ENCODE measurements at regions not wholly inside any gene's neighbourhood (a gene's known extent, or its start where the extent isn't known, plus 50 kb on each side); places are given as distances from the start of the nearest gene placed in this dataset.
"Not testable (repeated sequence)": the region's sequence is repeated elsewhere in the genome, so short reads cannot be mapped to it uniquely, and the experiment has no call there.

- not testable (repeated sequence) for H3K27ac ChIP-seq (ENCODE audit: low read depth in 1 of 3, low read length in 2 of 3); FAIRE-seq; DNase-seq; H3K36me3 ChIP-seq (ENCODE audit: control insufficient read depth in 3 of 3, insufficient read depth in 2 of 3, low read depth in 1 of 3, low read length in 3 of 3); H3K9me3 ChIP-seq (ENCODE audit: control insufficient read depth in 2 of 2, insufficient read depth in 1 of 2, low read depth in 1 of 2, low read length in 1 of 2); H3K4me1 ChIP-seq (ENCODE audit: control insufficient read depth in 3 of 3, insufficient read depth in 2 of 3, low read depth in 1 of 3, low read length in 2 of 3); H3K4me3 ChIP-seq (ENCODE audit: low read depth in 1 of 3, low read length in 3 of 3)
- H3K27me3 ChIP-seq (ENCODE audit: control insufficient read depth in 3 of 3, insufficient read depth in 3 of 3, low read length in 3 of 3) = peaks cover 0 to 11% (median 0%) of the 10 kb centered on the region in 3 donors
- 92 to 95% (median 93%) methylated on average over 4 of the region's 4 CpGs for WGBS, 3 donors
These were observed 124.2 kb downstream of the KCNRG start for GRCh38 chr13:50139435-50139934.

- Histone ChIP-seq H3K9me3 (ENCODE audit: control insufficient read depth in 2 of 2, insufficient read depth in 1 of 2, low read depth in 1 of 2, low read length in 1 of 2) (no peaks in the 10 kb centered on the region), H3K4me3 (ENCODE audit: low read depth in 1 of 3, low read length in 3 of 3) (no peak overlapping the region), H3K36me3 (ENCODE audit: control insufficient read depth in 3 of 3, insufficient read depth in 2 of 3, low read depth in 1 of 3, low read length in 3 of 3) (no peaks in the 10 kb centered on the region), H3K27ac (ENCODE audit: low read depth in 1 of 3, low read length in 2 of 3) (no peak overlapping the region), H3K27me3 (ENCODE audit: control insufficient read depth in 3 of 3, insufficient read depth in 3 of 3, low read length in 3 of 3) (peaks cover 0 to 7% (median 0%) of the 10 kb centered on the region in 3 donors), H3K4me1 (ENCODE audit: control insufficient read depth in 3 of 3, insufficient read depth in 2 of 3, low read depth in 1 of 3, low read length in 2 of 3) (no peaks in the 10 kb centered on the region)
- DNase-seq = no peak
- no peak for FAIRE-seq
- 49 to 69% (median 67%) methylated on average over 2 of the region's 2 CpGs for WGBS, 3 donors
These were observed 124.9 kb downstream of the KCNRG start for GRCh38 chr13:50140153-50140552.

DNA sequence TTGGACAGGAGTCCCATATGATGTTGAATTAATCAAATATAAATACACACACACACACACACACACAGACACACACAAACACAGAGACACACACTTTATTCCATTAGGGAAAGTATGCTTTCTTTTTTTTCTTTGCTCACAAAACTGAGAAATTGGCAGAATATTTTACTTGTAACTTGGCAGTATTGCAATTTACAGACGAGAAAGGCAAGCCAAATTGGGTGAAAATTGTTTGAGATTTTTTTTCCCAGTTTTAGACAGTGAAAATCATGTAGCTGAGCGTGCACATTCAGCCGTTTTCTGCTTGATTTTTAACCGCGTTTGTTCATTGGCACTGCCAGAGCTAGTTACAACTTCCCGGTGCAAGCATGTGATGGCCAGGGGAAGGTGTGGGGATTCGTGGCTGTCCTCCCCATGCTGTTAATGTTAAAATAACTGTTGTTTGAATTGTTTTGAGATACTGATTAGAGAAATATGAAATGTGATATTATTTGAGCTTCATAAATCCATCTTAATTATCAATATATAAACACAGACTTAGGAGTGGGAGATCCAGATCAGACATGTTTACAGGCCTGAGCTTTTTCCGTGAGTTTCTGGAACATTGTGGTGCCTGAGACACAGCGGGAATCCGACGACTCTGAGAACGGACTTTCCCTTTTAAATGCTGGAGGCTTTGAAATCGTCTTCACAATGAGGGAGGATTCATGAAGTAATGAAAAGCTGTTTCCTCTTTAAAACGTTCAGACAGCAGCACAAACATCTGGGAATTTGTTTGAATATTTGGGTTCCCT lies 125.5 kb downstream of the KCNRG start:
- Histone ChIP-seq H3K36me3 (ENCODE audit: control insufficient read depth in 3 of 3, insufficient read depth in 2 of 3, low read depth in 1 of 3, low read length in 3 of 3) (no peaks in the 10 kb centered on the region), H3K27ac (ENCODE audit: low read depth in 1 of 3, low read length in 2 of 3) (peak overlapping the region in 1 of 3 donors; percentile 42), H3K4me3 (ENCODE audit: low read depth in 1 of 3, low read length in 3 of 3) (no peak overlapping the region), H3K27me3 (ENCODE audit: control insufficient read depth in 3 of 3, insufficient read depth in 3 of 3, low read length in 3 of 3) (peaks cover 0 to 4% (median 0%) of the 10 kb centered on the region in 3 donors), H3K9me3 (ENCODE audit: control insufficient read depth in 2 of 2, insufficient read depth in 1 of 2, low read depth in 1 of 2, low read length in 1 of 2) (no peaks in the 10 kb centered on the region), H3K4me1 (ENCODE audit: control insufficient read depth in 3 of 3, insufficient read depth in 2 of 3, low read depth in 1 of 3, low read length in 2 of 3) (no peaks in the 10 kb centered on the region)
- FAIRE-seq = no peak
- WGBS, 3 donors = 64 to 75% (median 74%) methylated on average over 14 of the region's 14 CpGs
- DNase-seq = no peak

DNA sequence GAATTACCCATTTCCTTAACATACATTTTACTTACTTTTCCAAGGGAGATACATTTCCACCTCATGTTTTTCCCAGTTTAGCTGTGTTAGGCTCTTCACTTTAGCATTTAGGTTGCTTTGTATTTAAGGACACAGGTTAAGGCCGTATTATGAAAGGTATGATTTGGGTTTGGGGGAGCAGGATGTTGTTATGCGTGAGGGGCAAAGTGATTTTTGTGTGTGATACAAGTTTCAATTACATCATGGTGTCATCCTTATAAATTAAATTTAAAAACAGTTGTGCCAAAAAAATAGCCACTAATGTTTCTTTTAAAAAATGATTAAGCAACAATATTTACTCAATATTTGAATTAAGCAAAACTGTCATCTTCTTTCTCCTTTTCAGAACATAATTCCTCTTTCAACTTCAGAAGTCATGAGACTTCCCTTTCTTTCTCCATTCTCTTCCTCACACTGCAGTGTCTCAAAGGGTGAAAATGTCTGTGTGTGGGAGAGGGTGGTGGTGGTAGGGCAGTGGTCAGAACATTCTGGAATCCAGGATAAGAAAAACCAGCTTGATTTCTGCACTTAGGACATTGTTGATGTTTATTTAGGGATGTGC lies 126.2 kb downstream of the KCNRG start:
- FAIRE-seq (no peak), DNase-seq (no peak)
- H3K36me3 ChIP-seq (ENCODE audit: control insufficient read depth in 3 of 3, insufficient read depth in 2 of 3, low read depth in 1 of 3, low read length in 3 of 3) = no peaks in the 10 kb centered on the region
- H3K27ac ChIP-seq (ENCODE audit: low read depth in 1 of 3, low read length in 2 of 3) = no peak overlapping the region
- WGBS, 3 donors = 90 to 100% (median 96%) methylated on average over 2 of the region's 2 CpGs
- H3K4me3 ChIP-seq (ENCODE audit: low read depth in 1 of 3, low read length in 3 of 3) = no peak overlapping the region
- H3K4me1 ChIP-seq (ENCODE audit: control insufficient read depth in 3 of 3, insufficient read depth in 2 of 3, low read depth in 1 of 3, low read length in 2 of 3) = no peaks in the 10 kb centered on the region
- no peaks in the 10 kb centered on the region for H3K9me3 ChIP-seq (ENCODE audit: control insufficient read depth in 2 of 2, insufficient read depth in 1 of 2, low read depth in 1 of 2, low read length in 1 of 2)
- peaks cover 0 to 4% (median 0%) of the 10 kb centered on the region in 3 donors for H3K27me3 ChIP-seq (ENCODE audit: control insufficient read depth in 3 of 3, insufficient read depth in 3 of 3, low read length in 3 of 3)

- FAIRE-seq = no peak
- H3K27me3 ChIP-seq (ENCODE audit: control insufficient read depth in 3 of 3, insufficient read depth in 3 of 3, low read length in 3 of 3) = peaks cover 0 to 3% (median 0%) of the 10 kb centered on the region in 3 donors
- H3K4me1 ChIP-seq (ENCODE audit: control insufficient read depth in 3 of 3, insufficient read depth in 2 of 3, low read depth in 1 of 3, low read length in 2 of 3) = no peaks in the 10 kb centered on the region
- H3K27ac ChIP-seq (ENCODE audit: low read depth in 1 of 3, low read length in 2 of 3) = no peak overlapping the region
- WGBS, 3 donors = 70 to 84% (median 84%) methylated on average over 1 of the region's 1 CpG
- no peaks in the 10 kb centered on the region for H3K9me3 ChIP-seq (ENCODE audit: control insufficient read depth in 2 of 2, insufficient read depth in 1 of 2, low read depth in 1 of 2, low read length in 1 of 2)
- no peak overlapping the region for H3K4me3 ChIP-seq (ENCODE audit: low read depth in 1 of 3, low read length in 3 of 3)
- no peak for DNase-seq
- H3K36me3 ChIP-seq (ENCODE audit: control insufficient read depth in 3 of 3, insufficient read depth in 2 of 3, low read depth in 1 of 3, low read length in 3 of 3) = no peaks in the 10 kb centered on the region
These were observed 129.3 kb downstream of the KCNRG start for GRCh38 chr13:50144246-50145160.

GRCh38 chr13:50149214-50149613 lies 134.0 kb downstream of the KCNRG start:
- no peaks in the 10 kb centered on the region for H3K36me3 ChIP-seq (ENCODE audit: control insufficient read depth in 3 of 3, insufficient read depth in 2 of 3, low read depth in 1 of 3, low read length in 3 of 3)
- DNase-seq = no peak
- H3K27me3 ChIP-seq (ENCODE audit: control insufficient read depth in 3 of 3, insufficient read depth in 3 of 3, low read length in 3 of 3) = no peaks in the 10 kb centered on the region
- H3K27ac ChIP-seq (ENCODE audit: low read depth in 1 of 3, low read length in 2 of 3) = no peak overlapping the region
- H3K4me3 ChIP-seq (ENCODE audit: low read depth in 1 of 3, low read length in 3 of 3) = no peak overlapping the region
- no peak for FAIRE-seq
- H3K4me1 ChIP-seq (ENCODE audit: control insufficient read depth in 3 of 3, insufficient read depth in 2 of 3, low read depth in 1 of 3, low read length in 2 of 3) = peaks cover 0 to 2% (median 0%) of the 10 kb centered on the region in 3 donors
- WGBS, 3 donors = 76 to 92% (median 85%) methylated on average over 2 of the region's 2 CpGs
- H3K9me3 ChIP-seq (ENCODE audit: control insufficient read depth in 2 of 2, insufficient read depth in 1 of 2, low read depth in 1 of 2, low read length in 1 of 2) = no peaks in the 10 kb centered on the region

DNA sequence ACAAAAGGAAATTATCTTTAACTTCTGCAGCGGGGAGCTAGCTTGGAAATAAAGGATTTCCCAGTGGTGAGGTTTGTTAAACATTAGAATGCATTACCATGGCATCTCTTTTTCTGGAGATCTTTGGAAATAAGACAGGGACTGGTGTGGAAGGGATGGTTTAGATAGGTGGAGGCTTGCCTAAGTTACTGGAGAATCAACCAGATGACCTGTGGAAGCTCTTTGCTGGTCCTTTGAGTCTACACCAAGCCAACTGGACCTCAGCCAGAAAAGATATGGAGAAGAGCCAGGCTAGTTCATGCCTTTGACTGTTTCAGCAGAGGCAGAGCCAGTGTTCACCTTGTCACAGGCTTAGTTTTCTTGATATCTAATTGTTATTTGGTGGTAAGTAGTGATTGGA lies 134.7 kb downstream of the KCNRG start:
- Histone ChIP-seq H3K36me3 (ENCODE audit: control insufficient read depth in 3 of 3, insufficient read depth in 2 of 3, low read depth in 1 of 3, low read length in 3 of 3) (no peaks in the 10 kb centered on the region), H3K27me3 (ENCODE audit: control insufficient read depth in 3 of 3, insufficient read depth in 3 of 3, low read length in 3 of 3) (no peaks in the 10 kb centered on the region), H3K4me1 (ENCODE audit: control insufficient read depth in 3 of 3, insufficient read depth in 2 of 3, low read depth in 1 of 3, low read length in 2 of 3) (peaks cover 0 to 2% (median 0%) of the 10 kb centered on the region in 3 donors), H3K27ac (ENCODE audit: low read depth in 1 of 3, low read length in 2 of 3) (no peak overlapping the region), H3K4me3 (ENCODE audit: low read depth in 1 of 3, low read length in 3 of 3) (no peak overlapping the region), H3K9me3 (ENCODE audit: control insufficient read depth in 2 of 2, insufficient read depth in 1 of 2, low read depth in 1 of 2, low read length in 1 of 2) (no peaks in the 10 kb centered on the region)
- 54 to 87% (median 58%) methylated on average over 1 of the region's 1 CpG for WGBS, 3 donors
- DNase-seq = peak in 1 of 2 donors; percentile 64
- no peak for FAIRE-seq

DNA sequence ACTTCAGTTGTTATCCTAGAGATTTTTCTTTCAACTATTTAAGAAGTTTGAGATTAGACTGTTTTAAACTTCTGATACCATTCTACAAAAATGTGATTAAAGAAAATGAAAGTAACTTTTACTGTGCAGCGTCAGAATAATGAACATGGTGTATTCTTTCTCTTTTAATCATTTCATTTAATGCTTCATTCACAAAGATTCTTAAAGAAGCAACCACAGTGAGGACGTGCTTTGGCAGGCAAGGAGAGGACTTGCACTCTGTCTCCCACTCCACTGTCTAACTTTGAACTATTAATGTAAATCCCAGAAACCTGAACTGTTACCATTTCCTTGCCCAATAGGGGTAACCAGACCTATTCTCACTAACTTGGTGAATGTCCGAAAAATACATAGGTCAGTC lies 137.0 kb downstream of the KCNRG start:
- Histone ChIP-seq H3K27ac (ENCODE audit: low read depth in 1 of 3, low read length in 2 of 3) (no peak overlapping the region), H3K4me1 (ENCODE audit: control insufficient read depth in 3 of 3, insufficient read depth in 2 of 3, low read depth in 1 of 3, low read length in 2 of 3) (peaks cover 0 to 2% (median 0%) of the 10 kb centered on the region in 3 donors), H3K27me3 (ENCODE audit: control insufficient read depth in 3 of 3, insufficient read depth in 3 of 3, low read length in 3 of 3) (no peaks in the 10 kb centered on the region), H3K4me3 (ENCODE audit: low read depth in 1 of 3, low read length in 3 of 3) (peak overlapping the region in 1 of 3 donors; percentile 11), H3K36me3 (ENCODE audit: control insufficient read depth in 3 of 3, insufficient read depth in 2 of 3, low read depth in 1 of 3, low read length in 3 of 3) (no peaks in the 10 kb centered on the region), H3K9me3 (ENCODE audit: control insufficient read depth in 2 of 2, insufficient read depth in 1 of 2, low read depth in 1 of 2, low read length in 1 of 2) (no peaks in the 10 kb centered on the region)
- FAIRE-seq (peak; percentile 78), DNase-seq (peak in 1 of 2 donors; percentile 8)
- WGBS, 3 donors = 30 to 47% (median 44%) methylated on average over 3 of the region's 3 CpGs
